ENCODE measurements at regions not wholly inside any gene's neighbourhood (a gene's known extent, or its start where the extent isn't known, plus 50 kb on each side); places are given as distances from the start of the nearest gene placed in this dataset.

DNA sequence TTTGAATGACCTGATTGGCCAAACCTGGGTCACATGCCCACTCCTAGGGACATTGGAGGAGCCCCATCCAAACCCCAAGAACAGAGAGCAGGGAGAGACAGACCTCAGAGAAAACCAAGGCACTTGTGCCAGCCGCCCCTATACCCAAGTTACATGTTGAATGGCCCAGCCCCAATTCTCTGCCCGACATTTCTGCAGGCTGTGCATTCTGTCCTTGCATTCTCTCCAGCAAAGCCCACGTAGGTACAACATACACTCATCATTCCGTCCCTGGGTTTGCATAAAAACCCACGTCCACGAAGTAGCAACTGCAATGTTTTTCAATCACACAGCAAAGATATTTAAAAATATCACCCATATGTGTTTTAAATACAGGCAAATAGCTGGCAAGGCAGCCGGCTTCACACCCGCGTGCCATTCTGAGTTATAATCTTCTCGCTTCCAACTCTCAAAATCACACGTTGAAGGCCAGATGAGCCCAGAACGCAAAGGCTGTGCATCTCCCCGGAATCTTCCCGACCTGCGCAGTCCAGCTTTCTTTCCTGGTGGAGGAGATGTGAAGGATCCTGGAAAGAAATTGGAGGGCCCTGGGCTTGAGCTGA, 91.7 kb upstream of the MYL2 start:
- TF ChIP-seq, protein P1, sequence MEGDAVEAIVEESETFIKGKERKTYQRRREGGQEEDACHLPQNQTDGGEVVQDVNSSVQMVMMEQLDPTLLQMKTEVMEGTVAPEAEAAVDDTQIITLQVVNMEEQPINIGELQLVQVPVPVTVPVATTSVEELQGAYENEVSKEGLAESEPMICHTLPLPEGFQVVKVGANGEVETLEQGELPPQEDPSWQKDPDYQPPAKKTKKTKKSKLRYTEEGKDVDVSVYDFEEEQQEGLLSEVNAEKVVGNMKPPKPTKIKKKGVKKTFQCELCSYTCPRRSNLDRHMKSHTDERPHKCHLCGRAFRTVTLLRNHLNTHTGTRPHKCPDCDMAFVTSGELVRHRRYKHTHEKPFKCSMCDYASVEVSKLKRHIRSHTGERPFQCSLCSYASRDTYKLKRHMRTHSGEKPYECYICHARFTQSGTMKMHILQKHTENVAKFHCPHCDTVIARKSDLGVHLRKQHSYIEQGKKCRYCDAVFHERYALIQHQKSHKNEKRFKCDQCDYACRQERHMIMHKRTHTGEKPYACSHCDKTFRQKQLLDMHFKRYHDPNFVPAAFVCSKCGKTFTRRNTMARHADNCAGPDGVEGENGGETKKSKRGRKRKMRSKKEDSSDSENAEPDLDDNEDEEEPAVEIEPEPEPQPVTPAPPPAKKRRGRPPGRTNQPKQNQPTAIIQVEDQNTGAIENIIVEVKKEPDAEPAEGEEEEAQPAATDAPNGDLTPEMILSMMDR (IDR thresholded peaks at IDR 0.05), result no peak
- TF ChIP-seq EP300 (IDR thresholded peaks at IDR 0.05) (no peak), POLR2A (IDR thresholded peaks at IDR 0.05) (no peak)
- Histone ChIP-seq H3K27ac (no peak overlapping the region), H3K9me3 (peaks cover 0 to 33% (median 0%) of the 10 kb centered on the region in 4 donors), H3K27me3 (no peaks in the 10 kb centered on the region), H3K4me3 (no peak overlapping the region), H3K4me1 (no peaks in the 10 kb centered on the region), H3K36me3 (no peaks in the 10 kb centered on the region)
- WGBS, 2 donors, result 91 to 93% methylated on average over 15 of the region's 15 CpGs
- DNase-seq (ENCODE audit: low spot score in 2 of 2), result no peak

DNA sequence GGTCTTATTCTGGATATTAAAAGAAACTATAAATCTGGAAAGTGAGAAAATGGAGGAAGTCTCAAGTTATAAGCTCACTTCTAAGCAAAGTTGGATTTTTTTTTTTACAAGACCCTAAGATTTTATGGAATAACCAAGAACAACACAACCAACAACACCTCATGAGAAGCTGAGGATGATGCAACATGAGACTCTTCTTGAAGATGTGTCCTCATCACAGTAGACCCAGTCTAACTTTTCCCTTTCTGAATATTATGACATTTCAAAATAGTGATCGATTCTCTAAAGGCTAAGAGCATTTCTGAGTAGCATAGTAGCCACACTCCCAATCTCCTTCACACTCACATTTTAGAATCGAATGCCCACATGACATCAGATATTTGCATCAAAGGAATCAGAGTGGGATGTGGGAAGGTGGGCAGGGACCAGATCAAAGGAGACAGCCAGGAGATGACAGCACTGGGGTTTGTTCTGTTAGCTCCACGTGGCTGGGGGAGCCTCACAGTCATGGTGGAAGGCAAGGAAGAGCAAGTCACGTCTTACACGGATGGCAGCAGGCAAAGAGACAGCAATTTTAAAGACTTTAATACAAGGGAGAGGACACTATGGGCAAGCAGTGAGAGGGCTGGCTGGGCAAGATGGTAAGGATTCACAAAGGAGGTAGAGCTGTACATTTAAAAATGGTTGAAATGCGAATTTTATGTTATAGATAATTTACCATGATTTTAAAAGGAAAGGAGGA, 90.7 kb upstream of the MYL2 start:
- WGBS, 2 donors, result 76 to 83% methylated on average over 6 of the region's 6 CpGs
- H3K4me3 ChIP-seq, result no peak overlapping the region
- H3K36me3 ChIP-seq, result no peaks in the 10 kb centered on the region
- H3K27me3 ChIP-seq, result no peaks in the 10 kb centered on the region
- no peak for DNase-seq (ENCODE audit: low spot score in 2 of 2)
- TF ChIP-seq, protein P1 (IDR thresholded peaks at IDR 0.05), result no peak
- no peak overlapping the region for H3K27ac ChIP-seq
- H3K4me1 ChIP-seq, result no peaks in the 10 kb centered on the region
- peaks cover 0 to 33% (median 0%) of the 10 kb centered on the region in 4 donors for H3K9me3 ChIP-seq

DNA sequence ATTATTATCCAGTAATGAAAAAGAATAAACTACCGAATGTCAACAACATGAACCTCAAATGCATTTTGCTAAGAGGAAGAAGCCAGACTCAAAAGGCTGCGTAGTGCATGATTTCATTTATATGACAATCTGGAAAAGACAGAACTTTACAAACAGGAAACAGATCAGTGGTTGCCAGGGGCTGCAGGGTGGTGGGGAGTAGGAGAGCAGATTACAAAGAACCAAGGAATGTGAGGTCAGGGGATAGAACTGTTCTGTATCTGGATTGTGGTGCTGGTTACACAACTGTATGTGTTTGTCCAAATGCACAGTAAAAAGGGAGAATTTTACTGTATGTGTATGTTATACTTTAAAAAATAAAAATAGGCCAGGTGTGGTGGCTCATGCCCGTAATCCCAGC, 89.7 kb upstream of the MYL2 start:
- Histone ChIP-seq H3K4me1 (no peaks in the 10 kb centered on the region), H3K27me3 (no peaks in the 10 kb centered on the region), H3K36me3 (no peaks in the 10 kb centered on the region), H3K4me3 (no peak overlapping the region), H3K27ac (no peak overlapping the region), H3K9me3 (peaks cover 0 to 38% (median 0%) of the 10 kb centered on the region in 4 donors)
- no peak for DNase-seq (ENCODE audit: low spot score in 2 of 2)
- no peak for TF ChIP-seq POLR2A (IDR thresholded peaks at IDR 0.05)
- TF ChIP-seq, protein P1 (IDR thresholded peaks at IDR 0.05), result no peak
- no peak for TF ChIP-seq EP300 (IDR thresholded peaks at IDR 0.05)
- 76 to 77% methylated on average over 3 of the region's 3 CpGs for WGBS, 2 donors

DNA sequence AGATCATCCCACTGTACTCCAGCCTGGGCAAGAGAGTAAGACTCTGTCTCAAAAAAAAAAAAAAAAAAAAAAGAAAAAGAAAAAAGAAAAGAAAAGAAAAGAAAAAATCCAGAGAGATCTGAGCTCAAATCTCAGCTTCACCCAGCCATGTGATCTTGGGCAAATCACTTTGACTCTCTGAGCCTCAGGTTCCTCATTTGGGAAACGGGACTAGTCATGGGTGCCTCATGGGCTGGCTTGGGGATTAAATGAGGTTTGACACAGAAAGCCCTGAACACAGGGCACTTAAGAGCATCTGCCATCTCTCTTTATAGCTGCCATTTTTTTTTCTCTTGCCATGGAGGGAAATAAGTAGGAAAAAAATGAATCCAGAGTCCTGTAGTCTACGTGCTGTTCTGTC, 86.2 kb upstream of the MYL2 start:
- Histone ChIP-seq H3K4me3 (no peak overlapping the region), H3K9me3 (peaks cover 0 to 25% (median 0%) of the 10 kb centered on the region in 4 donors), H3K27ac (no peak overlapping the region), H3K27me3 (no peaks in the 10 kb centered on the region), H3K36me3 (no peaks in the 10 kb centered on the region), H3K4me1 (no peaks in the 10 kb centered on the region)
- TF ChIP-seq POLR2A (IDR thresholded peaks at IDR 0.05) (no peak), EP300 (IDR thresholded peaks at IDR 0.05) (no peak)
- TF ChIP-seq, protein P1 (IDR thresholded peaks at IDR 0.05), result no peak
- no peak for DNase-seq (ENCODE audit: low spot score in 2 of 2)
- WGBS, 2 donors, result 43 to 56% methylated on average over 2 of the region's 2 CpGs

DNA sequence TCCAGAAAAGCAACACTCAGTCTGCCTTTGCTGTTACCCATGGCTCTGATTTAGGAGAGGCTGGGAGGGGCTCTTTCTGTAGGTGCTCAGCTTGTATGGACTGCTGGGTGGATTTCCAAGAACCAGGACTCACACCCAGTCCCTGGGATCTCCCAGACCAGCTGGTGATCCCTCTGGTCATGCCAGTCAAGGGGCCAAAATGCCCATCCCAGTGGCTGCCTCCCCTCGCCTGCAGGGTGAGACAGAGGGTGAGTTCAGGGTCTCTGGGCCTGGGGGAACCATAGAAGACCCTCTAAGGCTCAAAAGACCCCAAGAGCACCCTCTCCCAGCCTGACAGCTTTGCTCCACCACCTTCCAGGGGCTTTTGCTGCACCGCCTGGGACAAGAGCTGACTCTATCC, 78.6 kb upstream of the MYL2 start:
- Histone ChIP-seq H3K9me3 (peaks cover 0 to 59% (median 5%) of the 10 kb centered on the region in 4 donors), H3K4me1 (no peaks in the 10 kb centered on the region), H3K36me3 (no peaks in the 10 kb centered on the region), H3K27me3 (no peaks in the 10 kb centered on the region), H3K27ac (no peak overlapping the region), H3K4me3 (no peak overlapping the region)
- no peak for DNase-seq (ENCODE audit: low spot score in 2 of 2)
- TF ChIP-seq POLR2A (IDR thresholded peaks at IDR 0.05) (no peak), EP300 (IDR thresholded peaks at IDR 0.05) (no peak)
- TF ChIP-seq, protein P1 (IDR thresholded peaks at IDR 0.05), result no peak
- 83 to 90% methylated on average over 2 of the region's 2 CpGs for WGBS, 2 donors
